ENCODE measurements at regions not wholly inside any gene's neighbourhood (a gene's known extent, or its start where the extent isn't known, plus 50 kb on each side); places are given as distances from the start of the nearest gene placed in this dataset.

DNA sequence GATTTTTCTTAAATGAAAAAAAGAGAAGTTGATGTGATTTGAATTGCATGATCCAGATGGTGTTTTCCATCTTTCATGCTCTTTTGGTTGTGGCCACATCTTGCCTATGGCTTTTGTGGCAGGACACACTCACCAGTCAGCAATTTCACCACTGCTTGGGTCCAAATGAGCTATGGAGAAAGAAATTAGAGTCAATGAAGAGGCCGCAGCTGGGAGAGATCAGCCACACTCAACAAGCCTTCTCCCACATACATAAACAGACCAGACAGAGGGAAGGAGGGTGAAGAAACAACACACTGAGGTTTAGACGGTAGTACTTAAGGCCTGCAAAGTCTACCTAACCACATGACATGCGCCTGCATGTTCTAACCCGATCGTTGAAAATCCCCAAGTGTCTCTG is 110.7 kb upstream of the CDIN1 start:
- WGBS, 4 donors = 84 to 87% (median 86%) methylated on average over 5 of the region's 5 CpGs
- no peak overlapping the region for H3K27ac ChIP-seq
- no peaks in the 10 kb centered on the region for H3K9me3 ChIP-seq (replicated peaks in 1 of 3)
- no peak for TF ChIP-seq POLR2A (IDR thresholded peaks at IDR 0.05)
- TF ChIP-seq, protein P1, sequence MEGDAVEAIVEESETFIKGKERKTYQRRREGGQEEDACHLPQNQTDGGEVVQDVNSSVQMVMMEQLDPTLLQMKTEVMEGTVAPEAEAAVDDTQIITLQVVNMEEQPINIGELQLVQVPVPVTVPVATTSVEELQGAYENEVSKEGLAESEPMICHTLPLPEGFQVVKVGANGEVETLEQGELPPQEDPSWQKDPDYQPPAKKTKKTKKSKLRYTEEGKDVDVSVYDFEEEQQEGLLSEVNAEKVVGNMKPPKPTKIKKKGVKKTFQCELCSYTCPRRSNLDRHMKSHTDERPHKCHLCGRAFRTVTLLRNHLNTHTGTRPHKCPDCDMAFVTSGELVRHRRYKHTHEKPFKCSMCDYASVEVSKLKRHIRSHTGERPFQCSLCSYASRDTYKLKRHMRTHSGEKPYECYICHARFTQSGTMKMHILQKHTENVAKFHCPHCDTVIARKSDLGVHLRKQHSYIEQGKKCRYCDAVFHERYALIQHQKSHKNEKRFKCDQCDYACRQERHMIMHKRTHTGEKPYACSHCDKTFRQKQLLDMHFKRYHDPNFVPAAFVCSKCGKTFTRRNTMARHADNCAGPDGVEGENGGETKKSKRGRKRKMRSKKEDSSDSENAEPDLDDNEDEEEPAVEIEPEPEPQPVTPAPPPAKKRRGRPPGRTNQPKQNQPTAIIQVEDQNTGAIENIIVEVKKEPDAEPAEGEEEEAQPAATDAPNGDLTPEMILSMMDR (IDR thresholded peaks at IDR 0.05) = no peak
- H3K27me3 ChIP-seq = no peaks in the 10 kb centered on the region
- no peaks in the 10 kb centered on the region for H3K36me3 ChIP-seq (replicated peaks in 1 of 2)
- no peak overlapping the region for H3K4me3 ChIP-seq
- no peaks in the 10 kb centered on the region for H3K4me1 ChIP-seq (replicated peaks in 1 of 2)
- DNase-seq = no peak
- intact Hi-C loops (cut with DNase I) = no loop called here

DNA sequence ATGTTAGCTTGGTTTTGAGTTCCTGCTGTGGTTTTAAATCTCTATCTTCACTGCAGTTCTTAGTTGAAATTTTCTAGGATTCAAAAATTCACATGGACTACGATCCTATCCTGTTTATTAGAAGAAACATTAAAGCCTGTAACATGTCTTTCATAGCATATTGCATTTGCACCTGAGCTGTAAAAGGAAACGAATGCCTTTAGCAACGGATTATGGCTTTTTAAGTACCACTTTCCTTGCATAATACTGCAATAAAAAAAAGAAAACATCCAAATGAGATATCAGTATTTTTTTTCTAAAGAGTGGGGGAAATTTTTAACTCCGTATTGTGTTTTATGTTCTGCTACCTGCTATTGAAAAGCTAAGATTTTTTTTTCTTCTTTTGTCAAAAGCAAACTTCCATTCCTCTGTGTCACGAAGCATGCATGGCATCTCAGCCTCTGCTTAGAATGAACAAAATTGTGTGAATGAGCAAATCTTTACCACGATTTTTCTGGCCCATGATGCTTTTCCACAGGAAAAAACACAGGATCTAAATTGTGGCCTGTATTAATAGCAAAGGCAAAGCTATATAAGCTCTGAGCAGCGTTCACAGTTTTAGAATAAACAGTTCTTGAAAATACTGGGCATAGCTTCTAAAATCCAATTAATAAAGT is 110.0 kb upstream of the CDIN1 start:
- H3K4me3 ChIP-seq = no peak overlapping the region

DNA sequence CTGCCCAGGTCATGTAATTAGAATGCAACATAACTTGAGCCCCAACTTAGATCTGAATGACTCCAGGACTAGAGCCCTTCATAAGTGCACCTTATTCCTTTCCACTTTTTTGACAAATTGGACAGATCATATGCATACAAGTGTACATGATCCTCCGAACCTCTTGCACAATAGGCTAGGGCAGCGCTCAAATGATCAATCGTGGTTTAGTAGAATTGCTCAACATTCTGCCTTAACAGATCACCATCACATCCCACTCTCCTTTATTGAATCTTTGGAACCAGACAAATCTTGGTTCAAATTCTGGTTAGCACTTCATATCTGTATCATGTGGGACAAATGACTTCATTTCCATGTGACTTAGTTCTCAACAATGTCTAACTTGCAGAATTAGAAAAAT is 106.8 kb upstream of the CDIN1 start:
- Histone ChIP-seq H3K27me3 (no peaks in the 10 kb centered on the region), H3K9me3 (replicated peaks in 1 of 3) (no peaks in the 10 kb centered on the region), H3K27ac (no peak overlapping the region), H3K4me1 (replicated peaks in 1 of 2) (no peaks in the 10 kb centered on the region), H3K4me3 (no peak overlapping the region), H3K36me3 (replicated peaks in 1 of 2) (no peaks in the 10 kb centered on the region)
- TF ChIP-seq, protein P1 (IDR thresholded peaks at IDR 0.05) = no peak
- TF ChIP-seq POLR2A (IDR thresholded peaks at IDR 0.05) = no peak
- 61 to 80% (median 73%) methylated on average over 3 of the region's 3 CpGs for WGBS, 4 donors
- intact Hi-C loops (cut with DNase I) = no loop called here
- no peak for DNase-seq

More for the DNA sequence above, 110.0 kb upstream of the CDIN1 start:
- 57 to 65% (median 64%) methylated on average over 7 of the region's 7 CpGs for WGBS, 4 donors
- DNase-seq = no peak
- H3K27ac ChIP-seq = no peak overlapping the region
- H3K9me3 ChIP-seq (replicated peaks in 1 of 3) = no peaks in the 10 kb centered on the region
- intact Hi-C loops (cut with DNase I) = no loop called here
- no peak for TF ChIP-seq POLR2A (IDR thresholded peaks at IDR 0.05)
- H3K36me3 ChIP-seq (replicated peaks in 1 of 2) = no peaks in the 10 kb centered on the region
- H3K27me3 ChIP-seq = no peaks in the 10 kb centered on the region
- no peaks in the 10 kb centered on the region for H3K4me1 ChIP-seq (replicated peaks in 1 of 2)

DNA sequence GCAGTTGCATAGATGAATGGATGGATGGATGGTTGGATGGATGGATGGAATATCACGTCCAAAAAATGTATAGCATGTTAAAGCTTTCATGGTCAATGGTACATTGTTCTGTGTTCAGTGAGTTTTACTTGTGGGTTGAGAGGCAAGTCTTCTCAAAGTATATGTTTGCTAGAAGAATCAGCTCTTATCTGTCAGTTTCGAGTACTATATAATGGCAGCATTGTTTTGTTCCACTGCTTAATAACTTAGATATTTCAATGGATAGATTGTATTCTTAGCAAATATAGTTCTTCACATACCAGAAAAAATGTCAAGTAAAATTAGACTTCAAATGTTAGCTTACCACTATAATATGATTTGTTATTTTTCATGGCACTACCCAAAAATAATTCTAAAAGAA is 100.9 kb upstream of the CDIN1 start:
- H3K4me3 ChIP-seq = no peak overlapping the region
- 72 to 81% (median 75%) methylated on average over 2 of the region's 2 CpGs for WGBS, 4 donors
- no peaks in the 10 kb centered on the region for H3K36me3 ChIP-seq (replicated peaks in 1 of 2)
- TF ChIP-seq, protein P1 (IDR thresholded peaks at IDR 0.05) = no peak
- TF ChIP-seq POLR2A (IDR thresholded peaks at IDR 0.05) = no peak
- H3K4me1 ChIP-seq (replicated peaks in 1 of 2) = no peaks in the 10 kb centered on the region
- intact Hi-C loops (cut with DNase I) = no loop called here
- no peak overlapping the region for H3K27ac ChIP-seq
- H3K9me3 ChIP-seq (replicated peaks in 1 of 3) = no peaks in the 10 kb centered on the region
- peaks cover 3% of the 10 kb centered on the region for H3K27me3 ChIP-seq
- DNase-seq = no peak

All from adrenal gland (tissue), 9 donors.